A204.1 (cell line): ENCODE measurements at regions not wholly inside any gene's neighbourhood (a gene's known extent, or its start where the extent isn't known, plus 50 kb on each side); places are given as distances from the start of the nearest gene placed in this dataset.
"Not testable (repeated sequence)": the region's sequence is repeated elsewhere in the genome, so short reads cannot be mapped to it uniquely, and the experiment has no call there.

Source experiments
- FAIRE-seq: peaks from 2 replicates; lab custom pipeline; 2012; peaks lifted over from hg19 to GRCh38; lab: Jason Lieb, UNC

- FAIRE-seq, result no peak
Observed at GRCh38 chr6:93932175-93932574, 512.8 kb upstream of the EPHA7 start.

- no peak for FAIRE-seq
Observed at GRCh38 chr6:93927731-93928130, 508.4 kb upstream of the EPHA7 start.

GRCh38 chr6:93919365-93919764, 500.0 kb upstream of the EPHA7 start:
- no peak for FAIRE-seq

GRCh38 chr6:93918258-93918657, 498.9 kb upstream of the EPHA7 start:
- FAIRE-seq, result no peak

GRCh38 chr6:93917216-93917615, 497.9 kb upstream of the EPHA7 start:
- no peak for FAIRE-seq

GRCh38 chr6:93916716-93917115, 497.4 kb upstream of the EPHA7 start:
- no peak for FAIRE-seq

GRCh38 chr6:93915961-93916360, 496.6 kb upstream of the EPHA7 start:
- no peak for FAIRE-seq

- FAIRE-seq, result no peak
Observed at GRCh38 chr6:93902517-93902916, 483.2 kb upstream of the EPHA7 start.

- no peak for FAIRE-seq
Observed at GRCh38 chr6:93900142-93900541, 480.8 kb upstream of the EPHA7 start.

- FAIRE-seq, result no peak
Observed at GRCh38 chr6:93896081-93896480, 476.7 kb upstream of the EPHA7 start.

GRCh38 chr6:93894521-93894920, 475.2 kb upstream of the EPHA7 start:
- no peak for FAIRE-seq

GRCh38 chr6:93889713-93890112, 470.4 kb upstream of the EPHA7 start:
- no peak for FAIRE-seq

GRCh38 chr6:93886416-93886815, 467.1 kb upstream of the EPHA7 start:
- no peak for FAIRE-seq

- FAIRE-seq, result no peak
Observed at GRCh38 chr6:93859971-93860370, 440.6 kb upstream of the EPHA7 start.

GRCh38 chr6:93858213-93858612, 438.9 kb upstream of the EPHA7 start:
- FAIRE-seq, result no peak

GRCh38 chr6:93849857-93850256, 430.5 kb upstream of the EPHA7 start:
- FAIRE-seq, result no peak

GRCh38 chr6:93848031-93848742, 428.8 kb upstream of the EPHA7 start:
- FAIRE-seq, result no peak

GRCh38 chr6:93842178-93842577, 422.8 kb upstream of the EPHA7 start:
- FAIRE-seq, result no peak

- not testable (repeated sequence) for FAIRE-seq
Observed at GRCh38 chr6:93835451-93836145, 416.2 kb upstream of the EPHA7 start.

GRCh38 chr6:93835026-93835425, 415.7 kb upstream of the EPHA7 start:
- FAIRE-seq, result not testable (repeated sequence)

- FAIRE-seq, result not testable (repeated sequence)
Observed at GRCh38 chr6:93833326-93833725, 414.0 kb upstream of the EPHA7 start.

- not testable (repeated sequence) for FAIRE-seq
Observed at GRCh38 chr6:93829757-93830156, 410.4 kb upstream of the EPHA7 start.

GRCh38 chr6:93829009-93829408, 409.6 kb upstream of the EPHA7 start:
- FAIRE-seq, result no peak

GRCh38 chr6:93828553-93828952, 409.2 kb upstream of the EPHA7 start:
- FAIRE-seq, result no peak
